Neural progenitor cell (in vitro differentiated cells): ENCODE measurements at regions not wholly inside any gene's neighbourhood (a gene's known extent, or its start where the extent isn't known, plus 50 kb on each side); places are given as distances from the start of the nearest gene placed in this dataset.

Experiments used
- EZH2 ChIP-seq: fragments of 200-600 bp; sonication (generic); IDR thresholded peaks from 2 replicates; pipeline ENCODE4 v1.6.1; 2017; ENCODE audit warnings: antibody characterized with exemption, mild to moderate bottlenecking, moderate library complexity
- EZH2phosphoT487 ChIP-seq: fragments of 200-600 bp; sonication (generic); IDR thresholded peaks from 2 replicates; pipeline ENCODE4 v1.6.1; 2017; ENCODE audit warnings: antibody characterized with exemption
- TF ChIP-seq, protein P1 (sequence below): fragments of 200-600 bp; sonication (generic); IDR thresholded peaks from 2 replicates; pipeline ENCODE4 v1.5.1; 2017; ENCODE audit warnings: antibody characterized with exemption, mild to moderate bottlenecking

DNA sequence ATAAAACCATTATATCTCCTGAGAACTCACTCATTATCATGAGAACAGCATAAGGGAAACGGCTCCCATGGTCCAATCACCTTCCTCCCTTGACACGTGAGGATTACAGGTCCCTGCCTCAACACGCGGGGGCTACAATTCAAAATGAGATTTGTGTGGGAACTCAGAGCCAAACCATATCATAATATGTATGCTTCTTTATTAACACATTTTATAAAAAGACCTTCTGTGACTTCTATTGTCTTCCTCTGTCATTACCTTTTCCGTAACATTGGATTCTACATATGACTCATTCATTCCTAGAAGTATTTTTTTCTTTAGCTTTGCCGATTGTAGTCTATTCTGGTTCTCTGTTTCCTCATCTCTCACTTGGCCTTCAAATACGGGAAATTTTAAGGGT is 267.2 kb upstream of the ROBO1 start:
- TF ChIP-seq, protein P1, sequence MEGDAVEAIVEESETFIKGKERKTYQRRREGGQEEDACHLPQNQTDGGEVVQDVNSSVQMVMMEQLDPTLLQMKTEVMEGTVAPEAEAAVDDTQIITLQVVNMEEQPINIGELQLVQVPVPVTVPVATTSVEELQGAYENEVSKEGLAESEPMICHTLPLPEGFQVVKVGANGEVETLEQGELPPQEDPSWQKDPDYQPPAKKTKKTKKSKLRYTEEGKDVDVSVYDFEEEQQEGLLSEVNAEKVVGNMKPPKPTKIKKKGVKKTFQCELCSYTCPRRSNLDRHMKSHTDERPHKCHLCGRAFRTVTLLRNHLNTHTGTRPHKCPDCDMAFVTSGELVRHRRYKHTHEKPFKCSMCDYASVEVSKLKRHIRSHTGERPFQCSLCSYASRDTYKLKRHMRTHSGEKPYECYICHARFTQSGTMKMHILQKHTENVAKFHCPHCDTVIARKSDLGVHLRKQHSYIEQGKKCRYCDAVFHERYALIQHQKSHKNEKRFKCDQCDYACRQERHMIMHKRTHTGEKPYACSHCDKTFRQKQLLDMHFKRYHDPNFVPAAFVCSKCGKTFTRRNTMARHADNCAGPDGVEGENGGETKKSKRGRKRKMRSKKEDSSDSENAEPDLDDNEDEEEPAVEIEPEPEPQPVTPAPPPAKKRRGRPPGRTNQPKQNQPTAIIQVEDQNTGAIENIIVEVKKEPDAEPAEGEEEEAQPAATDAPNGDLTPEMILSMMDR: no peak
- TF ChIP-seq EZH2phosphoT487 (no peak), EZH2 (no peak)
